ENCODE measurements at regions not wholly inside any gene's neighbourhood (a gene's known extent, or its start where the extent isn't known, plus 50 kb on each side); places are given as distances from the start of the nearest gene placed in this dataset.

DNA sequence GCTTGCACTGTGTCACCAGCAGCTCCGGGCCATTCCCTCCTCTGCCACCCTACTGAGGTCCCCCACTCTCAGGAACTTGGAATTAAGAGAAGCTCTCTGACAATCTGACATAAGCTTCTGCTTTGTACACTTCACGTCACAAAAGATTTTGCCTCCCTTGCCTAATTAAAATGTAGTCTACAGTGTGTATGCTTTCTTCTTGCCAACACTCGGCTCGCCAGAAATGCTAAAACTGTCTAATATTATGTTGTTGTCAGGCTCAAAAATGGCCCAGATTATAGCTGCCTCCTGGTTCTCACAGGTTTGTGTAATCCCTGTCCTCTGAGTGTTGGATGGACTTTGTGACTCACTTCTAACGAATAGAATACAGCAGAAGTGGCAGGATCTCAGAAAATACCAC, 474.7 kb downstream of the MBD2 start (continued):
- TF ChIP-seq PPARD (CRISPR knock-in tag; IDR thresholded peaks at IDR 0.05), result no peak
- TF ChIP-seq NR4A1 (CRISPR knock-in tag; IDR thresholded peaks at IDR 0.05), result no peak
- TF ChIP-seq NR4A1 (tag; IDR thresholded peaks at IDR 0.05), result no peak
- no peak for TF ChIP-seq USF1 (CRISPR knock-in tag; IDR thresholded peaks at IDR 0.05)
- TF ChIP-seq PHF20 (IDR thresholded peaks at IDR 0.05; ENCODE audit: partially characterized antibody), result no peak
- TF ChIP-seq CHD2 (IDR thresholded peaks at IDR 0.05; ENCODE audit: low read depth, low read length), result no peak

GRCh38 chr18:53747663-53748160, 476.8 kb downstream of the MBD2 start:
- DNase-seq (ENCODE audit: extremely low read depth in 1 of 4, low spot score in 3 of 4) (no peak), FAIRE-seq (no peak), ATAC-seq (no peak)
- Histone ChIP-seq H3K9me1 (ENCODE audit: control insufficient read depth, insufficient read depth, low read length) (no peaks in the 10 kb centered on the region), H2AFZ (ENCODE audit: low read depth, low read length) (no peak overlapping the region), H3K4me2 (ENCODE audit: insufficient read depth, low read length) (no peak overlapping the region), H3K79me2 (ENCODE audit: control insufficient read depth, insufficient read depth, low read length) (no peaks in the 10 kb centered on the region), H3K27ac (ENCODE audit: extremely low read depth, low read depth, low read length) (no peak overlapping the region), H3K9me3 (replicated peaks; ENCODE audit: control insufficient read depth, insufficient read depth, low read depth, low read length) (no peaks in the 10 kb centered on the region), H3K27me3 (ENCODE audit: control insufficient read depth in 2 of 2, insufficient read depth in 2 of 2, low read length in 2 of 2) (no peaks in the 10 kb centered on the region), H3K36me3 (ENCODE audit: control insufficient read depth, insufficient read depth, low read length) (no peaks in the 10 kb centered on the region), H3K4me3 (no peak overlapping the region), H3K4me1 (replicated peaks in 1 of 2; ENCODE audit: control insufficient read depth in 2 of 2, insufficient read depth in 2 of 2, low read length in 2 of 2) (no peaks in the 10 kb centered on the region), H4K20me1 (replicated peaks; ENCODE audit: control insufficient read depth, insufficient read depth, low read length) (no peaks in the 10 kb centered on the region), H3K9ac (ENCODE audit: insufficient read depth in 1 of 2, low read depth in 2 of 2, low read length in 2 of 2) (no peak overlapping the region)
- CTCF ChIA-PET (ENCODE audit: low intra/inter-chr PET ratio), result no interaction called here
- no TSS peak for BruUV-seq (replicated peaks)
- in situ Hi-C loops (cut with MboI) (no loop called here), intact Hi-C loops (cut with micrococcal nuclease) (no loop called here)
- POLR2A ChIA-PET, result no interaction called here
- TF ChIP-seq ZNF695 (CRISPR knock-in tag; IDR thresholded peaks at IDR 0.05), result no peak
- no peak for TF ChIP-seq TRIM25 (IDR thresholded peaks at IDR 0.05; ENCODE audit: borderline replicate concordance)
- TF ChIP-seq ESRRB (CRISPR knock-in tag; IDR thresholded peaks at IDR 0.05; ENCODE audit: borderline replicate concordance), result no peak
- TF ChIP-seq RBM39 (optimal IDR thresholded peaks at IDR 0.05; ENCODE audit: low read depth, low read length), result no peak
- TF ChIP-seq ZNF592 (IDR thresholded peaks at IDR 0.05), result no peak
- no peak for TF ChIP-seq TAF15 (IDR thresholded peaks at IDR 0.05; ENCODE audit: low read depth, low read length)
- TF ChIP-seq ZNF121 (CRISPR knock-in tag; conservative IDR thresholded peaks at IDR 0.05), result no peak
- no peak for TF ChIP-seq JUN (IDR thresholded peaks at IDR 0.05; ENCODE audit: borderline replicate concordance, low read depth, low read length)
- TF ChIP-seq JUN (CRISPR knock-in tag; IDR thresholded peaks at IDR 0.05; ENCODE audit: borderline replicate concordance), result no peak
- no peak for TF ChIP-seq RFX1 (IDR thresholded peaks at IDR 0.05)
- no peak for TF ChIP-seq ZNF384 (IDR thresholded peaks at IDR 0.05; ENCODE audit: low read depth, low read length)
- TF ChIP-seq SAFB2 (IDR thresholded peaks at IDR 0.05; ENCODE audit: borderline replicate concordance, low read depth, low read length, severe bottlenecking), result no peak

All from K562 (cell line).